A673 (cell line): ENCODE measurements at regions not wholly inside any gene's neighbourhood (a gene's known extent, or its start where the extent isn't known, plus 50 kb on each side); places are given as distances from the start of the nearest gene placed in this dataset.

Experiments
- BruUV-seq: library from RNA; stranded (reverse); fragments of 400-500 nt; replicated peaks from 2 replicates; lab custom pipeline; 2021; lab: Mats Ljungman, UMichigan
- CTCF ChIA-PET: fragments of 300-600 bp; sonication (Branson Sonifier 250); formaldehyde crosslinking; loops from one replicate; lab custom pipeline; 2022; ENCODE audit warnings: antibody characterized with exemption; lab: Charles Lee
- POLR2A ChIA-PET: fragments of 300-600 bp; sonication (Branson Sonifier 250); formaldehyde crosslinking; loops from one replicate; lab custom pipeline; 2022; ENCODE audit warnings: antibody characterized with exemption; ENCODE audit not compliant: low non-redundant PET; lab: Charles Lee
- DNase-seq: peaks from one replicate; pipeline ENCODE4 v3.0.0-alpha.2; 2015; ENCODE audit warnings: low spot score
- H3K27ac ChIP-seq: fragments of 200-600 bp; sonication (generic); 2 replicates; pipeline ENCODE4 v1.5.1; 2016; ENCODE audit warnings: mixed run types, low read depth, mild to moderate bottlenecking, mixed read lengths, antibody characterized with exemption, low read length; ENCODE audit not compliant: poor library complexity, severe bottlenecking
- H3K27me3 ChIP-seq: fragments of 200-600 bp; sonication (generic); replicated peaks from 2 replicates; pipeline ENCODE4 v1.6.1; 2017; ENCODE audit warnings: mixed run types, low read depth, mild to moderate bottlenecking, mixed read lengths, antibody characterized with exemption, low read length; ENCODE audit not compliant: insufficient read depth, poor library complexity
- H3K36me3 ChIP-seq: fragments of 200-600 bp; sonication (generic); 2 replicates; pipeline ENCODE4 v1.6.1; 2016; ENCODE audit warnings: mixed run types, mild to moderate bottlenecking, mixed read lengths, antibody characterized with exemption, low read length; ENCODE audit not compliant: insufficient read depth, poor library complexity, severe bottlenecking
- H3K4me1 ChIP-seq: fragments of 200-600 bp; sonication (generic); 2 replicates; pipeline ENCODE4 v1.6.1; 2017; ENCODE audit warnings: mixed run types, mild to moderate bottlenecking, mixed read lengths, antibody characterized with exemption, low read length; ENCODE audit not compliant: insufficient read depth, poor library complexity, severe bottlenecking
- H3K4me3 ChIP-seq: fragments of 200-600 bp; sonication (generic); 2 replicates; pipeline ENCODE4 v1.5.1; 2016; ENCODE audit warnings: low read depth, mixed run types, mild to moderate bottlenecking, mixed read lengths, low read length; ENCODE audit not compliant: poor library complexity, severe bottlenecking
- H3K9me3 ChIP-seq: fragments of 200-600 bp; sonication (generic); 2 replicates; pipeline ENCODE4 v1.6.1; 2016; ENCODE audit warnings: mixed run types, low read depth, mild to moderate bottlenecking, mixed read lengths, antibody characterized with exemption, low read length; ENCODE audit not compliant: poor library complexity, severe bottlenecking
- EZH2 ChIP-seq: fragments of 200-600 bp; sonication (generic); IDR thresholded peaks from 2 replicates; pipeline ENCODE4 v1.6.1; 2017; ENCODE audit warnings: borderline replicate concordance, low read depth, mild to moderate bottlenecking, mixed read lengths, antibody characterized with exemption, low read length; ENCODE audit not compliant: poor library complexity, severe bottlenecking
- intact Hi-C: fragments of 100-400 bp; cut with micrococcal nuclease; formaldehyde crosslinking; loops from one replicate; pipeline ENCODE4 v1.10.0; 2022; ENCODE audit not compliant: unreplicated experiment
- TF ChIP-seq, protein P1 (sequence below): fragments of 300-800, 200-600 bp; sonication (generic); conservative IDR thresholded peaks from 2 replicates; pipeline ENCODE4 v1.5.1; 2017; ENCODE audit warnings: low read depth, mild to moderate bottlenecking, antibody characterized with exemption, low read length, moderate library complexity, mixed read lengths

DNA sequence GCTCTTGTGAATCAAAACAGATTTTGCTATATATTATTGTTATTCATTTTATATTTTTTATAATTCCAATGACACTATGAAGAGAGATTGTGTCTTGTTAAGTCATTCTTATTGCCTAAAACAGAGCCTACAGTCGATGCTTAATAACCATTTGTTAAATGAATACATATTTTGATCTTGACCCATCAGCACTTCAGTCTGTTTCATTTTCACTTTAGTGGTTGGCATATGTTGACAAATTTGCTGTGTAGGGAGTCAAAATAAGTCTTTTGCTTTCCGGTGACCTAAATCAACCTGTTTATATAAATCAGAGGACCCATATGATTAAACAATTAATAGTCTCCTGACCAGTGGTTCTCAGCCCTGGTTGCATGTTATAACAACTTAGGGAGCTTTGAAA is 97.1 kb downstream of the TXNL1 start:
- Histone ChIP-seq H3K4me1 (no peaks in the 10 kb centered on the region), H3K9me3 (no peaks in the 10 kb centered on the region), H3K4me3 (no peak overlapping the region), H3K27me3 (no peaks in the 10 kb centered on the region), H3K27ac (no peak overlapping the region), H3K36me3 (no peaks in the 10 kb centered on the region)
- no peak for DNase-seq
- POLR2A ChIA-PET = no interaction called here
- TF ChIP-seq, protein P1, sequence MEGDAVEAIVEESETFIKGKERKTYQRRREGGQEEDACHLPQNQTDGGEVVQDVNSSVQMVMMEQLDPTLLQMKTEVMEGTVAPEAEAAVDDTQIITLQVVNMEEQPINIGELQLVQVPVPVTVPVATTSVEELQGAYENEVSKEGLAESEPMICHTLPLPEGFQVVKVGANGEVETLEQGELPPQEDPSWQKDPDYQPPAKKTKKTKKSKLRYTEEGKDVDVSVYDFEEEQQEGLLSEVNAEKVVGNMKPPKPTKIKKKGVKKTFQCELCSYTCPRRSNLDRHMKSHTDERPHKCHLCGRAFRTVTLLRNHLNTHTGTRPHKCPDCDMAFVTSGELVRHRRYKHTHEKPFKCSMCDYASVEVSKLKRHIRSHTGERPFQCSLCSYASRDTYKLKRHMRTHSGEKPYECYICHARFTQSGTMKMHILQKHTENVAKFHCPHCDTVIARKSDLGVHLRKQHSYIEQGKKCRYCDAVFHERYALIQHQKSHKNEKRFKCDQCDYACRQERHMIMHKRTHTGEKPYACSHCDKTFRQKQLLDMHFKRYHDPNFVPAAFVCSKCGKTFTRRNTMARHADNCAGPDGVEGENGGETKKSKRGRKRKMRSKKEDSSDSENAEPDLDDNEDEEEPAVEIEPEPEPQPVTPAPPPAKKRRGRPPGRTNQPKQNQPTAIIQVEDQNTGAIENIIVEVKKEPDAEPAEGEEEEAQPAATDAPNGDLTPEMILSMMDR = no peak
- no peak for TF ChIP-seq EZH2
- intact Hi-C loops = no loop called here
- no TSS peak for BruUV-seq
- CTCF ChIA-PET = no interaction called here

DNA sequence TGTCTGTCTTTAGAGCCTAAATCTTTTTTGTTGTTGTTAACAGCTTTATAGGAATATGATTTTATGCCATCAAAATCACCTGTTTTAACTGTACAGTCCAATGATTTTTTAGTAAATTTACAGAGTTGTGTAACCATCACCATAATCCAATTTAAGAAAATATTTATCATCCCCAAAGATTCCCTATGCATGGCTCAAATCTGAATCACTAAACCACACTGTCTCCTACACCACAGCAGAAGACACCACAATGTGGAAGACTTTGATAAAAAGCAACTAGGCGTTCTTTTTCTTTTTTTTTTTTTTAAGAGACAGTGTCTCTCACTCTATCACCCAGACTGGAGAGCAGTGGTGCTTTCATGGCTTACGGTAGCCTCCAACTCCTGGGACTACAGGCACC is 99.6 kb downstream of the TXNL1 start:
- no peak for DNase-seq
- intact Hi-C loops = no loop called here
- Histone ChIP-seq H3K36me3 (no peaks in the 10 kb centered on the region), H3K27ac (no peak overlapping the region), H3K4me1 (no peaks in the 10 kb centered on the region), H3K9me3 (no peaks in the 10 kb centered on the region), H3K4me3 (no peak overlapping the region), H3K27me3 (no peaks in the 10 kb centered on the region)
- no TSS peak for BruUV-seq
- POLR2A ChIA-PET = no interaction called here
- CTCF ChIA-PET = interaction anchor here (0.7 kb wide), 1 partner anchor 31 kb away, joined by 6 read pairs; no protein-coding TSS in a partner anchor
- TF ChIP-seq EZH2 = no peak
- TF ChIP-seq, protein P1 = no peak

DNA sequence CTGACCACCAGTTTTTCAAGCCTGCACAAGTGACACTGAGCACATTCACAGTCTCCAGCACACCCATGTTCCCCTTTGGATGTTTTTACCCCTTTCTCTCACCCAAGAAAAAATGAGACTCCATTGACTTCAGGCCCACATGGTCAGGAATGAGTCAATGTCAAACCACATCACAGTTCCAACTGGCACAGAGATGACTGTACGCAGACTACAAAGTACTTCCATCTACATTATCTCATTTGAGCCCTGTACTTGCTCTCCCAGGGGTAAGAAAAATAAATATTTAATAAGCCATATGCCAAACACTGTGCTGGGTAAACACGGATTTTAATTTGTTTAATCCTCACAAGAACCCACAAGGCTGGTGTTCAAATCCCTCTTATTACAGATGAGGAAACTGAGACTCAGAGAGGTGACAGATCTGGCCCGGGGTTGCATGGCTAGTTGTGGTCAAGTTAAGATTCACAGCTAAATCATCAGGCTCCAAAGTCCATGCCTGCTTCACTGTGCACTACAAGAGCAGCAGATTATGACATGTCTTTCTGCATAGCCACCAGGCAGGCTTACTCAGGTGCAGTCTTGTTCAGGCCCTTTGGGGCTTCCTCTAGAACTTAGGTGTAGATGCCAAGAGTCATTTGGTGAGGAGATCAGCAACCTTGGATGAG is 106.1 kb downstream of the TXNL1 start:
- CTCF ChIA-PET = no interaction called here

More for the DNA sequence above, 106.1 kb downstream of the TXNL1 start:
- Histone ChIP-seq H3K4me3 (no peak overlapping the region), H3K9me3 (no peaks in the 10 kb centered on the region), H3K27me3 (no peaks in the 10 kb centered on the region), H3K27ac (no peak overlapping the region), H3K4me1 (no peaks in the 10 kb centered on the region), H3K36me3 (no peaks in the 10 kb centered on the region)
- no TSS peak for BruUV-seq
- POLR2A ChIA-PET = no interaction called here
- TF ChIP-seq, protein P1 = no peak
- no peak for TF ChIP-seq EZH2
- intact Hi-C loops = no loop called here
- no peak for DNase-seq
